ENCODE measurements at regions not wholly inside any gene's neighbourhood (a gene's known extent, or its start where the extent isn't known, plus 50 kb on each side); places are given as distances from the start of the nearest gene placed in this dataset.

- DNase-seq: no peak
Measured at GRCh38 chr6:141029908-141030307, 1102.8 kb upstream of the GJE1 start.

- no peak for DNase-seq
Measured at GRCh38 chr6:141028791-141029280, 1103.9 kb upstream of the GJE1 start.

DNA sequence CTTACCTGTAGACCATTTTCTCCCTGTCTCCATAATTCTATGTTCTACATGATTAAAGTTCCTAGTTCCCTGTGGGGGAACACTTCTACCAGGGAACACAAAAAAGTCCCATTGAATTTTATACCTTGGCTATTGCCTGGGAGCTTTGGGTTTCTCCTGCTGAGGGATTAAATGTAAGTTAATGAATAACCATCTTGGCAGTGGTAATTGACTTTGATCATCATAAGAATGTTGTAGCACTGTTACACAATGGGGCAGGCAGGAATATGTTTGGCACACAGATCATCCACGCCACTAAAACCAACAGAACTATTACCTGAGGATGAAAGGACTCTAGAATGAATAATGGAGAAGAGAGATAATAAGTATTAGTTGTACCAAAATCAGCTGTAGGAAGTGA lies 1106.2 kb upstream of the GJE1 start:
- DNase-seq: no peak

DNA sequence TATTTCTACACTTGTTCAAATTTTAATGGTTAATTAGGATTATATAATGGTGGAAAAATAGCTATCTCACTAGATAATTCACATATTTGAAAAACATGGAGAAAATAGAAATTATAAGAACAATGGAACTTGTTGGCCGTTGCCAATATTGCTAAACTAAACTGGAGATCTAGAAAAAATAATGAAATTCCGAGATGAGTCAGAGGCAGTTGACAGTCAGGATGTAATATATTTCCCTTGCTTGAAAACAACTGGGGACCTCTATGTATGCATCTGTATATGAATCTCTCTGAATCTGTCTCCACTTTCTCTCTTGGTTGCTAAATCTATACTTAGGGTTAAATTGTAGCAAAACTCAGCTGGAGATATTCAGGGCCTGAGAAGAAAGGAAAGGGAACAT lies 1108.2 kb upstream of the GJE1 start:
- DNase-seq: no peak

- no peak for DNase-seq
Measured at GRCh38 chr6:141017941-141018340, 1114.8 kb upstream of the GJE1 start.

GRCh38 chr6:141000917-141001316 lies 1131.8 kb upstream of the GJE1 start:
- no peak for DNase-seq

- no peak for DNase-seq
Measured at GRCh38 chr6:140993515-140993914, 1139.2 kb upstream of the GJE1 start.

GRCh38 chr6:140992678-140993077 lies 1140.0 kb upstream of the GJE1 start:
- no peak for DNase-seq

DNA sequence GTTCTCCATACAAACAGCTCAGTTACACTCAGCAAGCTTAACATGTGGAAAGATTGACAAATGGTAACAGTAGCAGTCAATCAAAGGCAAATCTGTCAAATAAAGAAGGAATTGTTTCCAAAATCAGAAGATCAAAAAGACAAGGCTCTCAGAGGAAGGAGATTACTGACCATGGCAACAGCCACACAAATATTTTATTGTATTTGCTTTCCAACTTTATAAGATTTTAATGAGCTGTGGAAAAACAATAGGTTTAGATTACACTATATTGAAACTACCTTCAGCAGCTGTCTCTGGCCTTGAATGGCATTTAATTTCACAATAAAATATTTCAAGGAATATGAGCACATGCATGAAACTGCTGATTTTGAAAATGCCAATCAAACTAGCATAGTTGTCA lies 1143.9 kb upstream of the GJE1 start:
- DNase-seq: no peak

- no peak for DNase-seq
Measured at GRCh38 chr6:140987364-140988155, 1145.2 kb upstream of the GJE1 start.

DNA sequence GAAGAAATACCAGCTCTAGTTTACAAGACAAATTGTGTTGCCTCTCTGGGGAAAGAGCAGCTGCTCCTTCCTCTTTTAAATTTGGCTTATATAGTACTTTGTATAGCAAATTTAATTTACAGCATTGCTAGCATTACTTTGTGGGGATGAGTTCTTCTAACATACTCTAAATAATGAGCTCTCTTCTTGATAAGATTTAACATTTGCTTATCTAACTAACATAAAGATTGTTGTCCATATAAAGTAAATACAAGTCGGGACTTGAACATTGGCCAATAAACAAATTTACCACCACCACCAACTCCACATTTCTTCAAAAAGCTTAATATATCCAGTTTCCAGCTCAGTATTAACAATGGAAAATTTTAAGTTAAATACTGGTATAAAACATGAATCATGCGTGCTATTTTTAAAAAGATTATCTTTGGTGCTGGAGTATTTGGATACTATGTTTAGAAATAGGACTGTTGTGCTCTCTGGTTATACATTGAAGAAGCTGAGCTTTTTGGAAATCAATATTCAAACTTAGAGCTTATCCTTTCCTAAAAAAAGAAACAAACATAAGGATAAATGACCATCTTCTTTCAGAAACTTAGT lies 1146.9 kb upstream of the GJE1 start:
- no peak for DNase-seq

DNA sequence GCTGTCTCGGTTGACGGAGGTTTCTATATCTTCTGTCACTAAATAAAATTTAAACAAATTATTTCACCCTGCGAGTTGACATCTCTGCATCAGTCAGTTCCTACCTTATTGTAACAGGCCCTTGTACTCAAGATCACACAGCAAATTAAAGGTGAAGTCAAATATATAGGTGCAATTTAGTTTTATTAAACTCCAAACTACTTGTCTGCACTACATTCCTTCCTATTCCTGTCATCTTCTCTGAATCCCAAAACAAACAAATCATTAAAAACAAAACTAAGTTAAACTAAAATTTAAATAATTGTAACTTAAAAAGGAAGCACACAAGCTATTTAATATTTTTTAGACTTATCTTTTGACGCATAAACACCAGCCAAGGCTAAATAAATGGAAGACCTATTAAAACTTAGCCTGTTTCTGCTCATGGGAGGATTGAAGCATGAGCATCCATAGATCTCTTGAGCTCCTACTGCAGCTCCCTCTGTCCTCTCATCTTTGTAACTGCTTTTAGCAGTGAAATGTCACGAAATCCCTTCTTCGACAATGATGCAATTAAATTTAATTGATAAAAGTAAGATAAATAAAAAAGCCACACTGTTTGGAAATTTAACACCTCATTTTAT lies 1152.3 kb upstream of the GJE1 start:
- no peak for DNase-seq

- DNase-seq: no peak
Measured at GRCh38 chr6:140979642-140980091, 1153.1 kb upstream of the GJE1 start.

- DNase-seq: no peak
Measured at GRCh38 chr6:140977403-140977802, 1155.3 kb upstream of the GJE1 start.

DNA sequence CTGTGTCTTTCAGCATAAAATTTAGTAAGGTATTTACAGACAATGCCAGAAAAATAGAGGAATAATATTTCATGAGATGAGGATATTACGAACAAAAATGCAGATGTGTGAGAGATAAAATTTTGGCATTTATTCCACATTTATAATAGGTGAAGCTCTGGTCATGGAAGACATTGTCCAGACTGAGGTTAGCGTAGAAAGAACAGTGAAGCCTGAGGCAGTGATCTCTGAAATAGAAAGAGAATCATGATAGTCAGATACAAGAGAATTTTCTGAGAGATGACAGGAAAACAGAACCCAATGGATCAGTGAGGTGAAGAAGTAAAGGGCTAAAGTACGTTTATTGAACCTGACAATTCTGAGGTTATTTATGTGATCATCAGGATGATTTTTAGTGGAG lies 1155.9 kb upstream of the GJE1 start:
- DNase-seq: no peak

DNA sequence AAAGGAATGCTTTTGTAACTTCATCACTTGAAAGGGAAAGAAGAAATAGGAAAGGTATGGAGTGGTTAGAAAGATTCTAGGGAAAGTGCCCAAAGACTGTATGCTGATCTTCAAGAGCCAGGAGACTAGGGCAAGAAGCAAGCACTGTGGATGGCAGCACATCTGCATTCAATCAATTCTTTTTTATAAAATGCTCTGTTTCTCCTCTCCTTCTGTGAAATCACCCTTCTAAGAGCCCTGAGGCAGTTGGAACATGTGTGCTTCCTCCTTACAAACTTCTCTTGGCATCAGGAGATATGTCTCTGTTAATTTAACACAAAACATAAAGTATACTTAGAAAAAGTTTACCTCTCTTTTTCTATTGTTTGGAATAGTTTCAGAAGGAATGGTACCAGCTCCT lies 1162.2 kb upstream of the GJE1 start:
- DNase-seq: no peak

- DNase-seq: no peak
Measured at GRCh38 chr6:140968062-140968461, 1164.7 kb upstream of the GJE1 start.

DNA sequence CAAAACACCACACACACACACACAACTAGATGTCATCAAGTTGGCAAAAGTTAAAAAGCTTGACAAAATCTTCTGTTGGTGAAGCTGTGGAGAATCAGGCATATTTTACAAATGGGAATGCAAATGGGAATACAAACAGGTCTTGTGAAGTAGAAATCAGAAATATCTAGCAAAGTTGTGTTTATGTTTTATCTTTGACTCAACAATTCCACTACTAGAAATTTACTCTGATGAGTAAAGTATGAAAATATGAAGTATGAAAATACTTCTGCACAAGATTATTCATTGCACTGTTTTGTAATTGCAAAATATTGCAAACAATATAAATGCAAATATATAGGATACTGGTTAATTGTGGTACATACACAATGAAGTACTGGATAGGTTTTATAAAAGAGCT lies 1166.0 kb upstream of the GJE1 start:
- DNase-seq: no peak

GRCh38 chr6:140960566-140960965 lies 1172.2 kb upstream of the GJE1 start:
- DNase-seq: no peak

DNA sequence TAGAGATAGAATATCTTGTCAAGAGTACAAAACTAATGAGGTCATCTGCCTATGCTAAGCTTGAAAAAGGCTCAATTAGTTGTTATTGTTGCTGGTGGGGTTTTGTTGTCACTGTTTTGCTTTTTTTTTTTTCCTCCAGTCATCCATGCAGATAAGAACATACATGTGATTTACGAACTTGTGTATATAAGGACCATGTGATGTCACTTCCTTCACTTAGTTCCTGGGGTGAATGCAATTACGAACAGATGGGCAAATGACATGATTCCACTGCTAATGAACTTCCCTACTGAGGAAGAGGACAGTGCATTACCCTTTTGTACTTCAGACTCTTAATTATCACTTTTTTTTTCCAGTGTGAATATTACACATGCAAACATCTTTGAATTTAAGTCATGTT lies 1175.3 kb upstream of the GJE1 start:
- DNase-seq: no peak

DNA sequence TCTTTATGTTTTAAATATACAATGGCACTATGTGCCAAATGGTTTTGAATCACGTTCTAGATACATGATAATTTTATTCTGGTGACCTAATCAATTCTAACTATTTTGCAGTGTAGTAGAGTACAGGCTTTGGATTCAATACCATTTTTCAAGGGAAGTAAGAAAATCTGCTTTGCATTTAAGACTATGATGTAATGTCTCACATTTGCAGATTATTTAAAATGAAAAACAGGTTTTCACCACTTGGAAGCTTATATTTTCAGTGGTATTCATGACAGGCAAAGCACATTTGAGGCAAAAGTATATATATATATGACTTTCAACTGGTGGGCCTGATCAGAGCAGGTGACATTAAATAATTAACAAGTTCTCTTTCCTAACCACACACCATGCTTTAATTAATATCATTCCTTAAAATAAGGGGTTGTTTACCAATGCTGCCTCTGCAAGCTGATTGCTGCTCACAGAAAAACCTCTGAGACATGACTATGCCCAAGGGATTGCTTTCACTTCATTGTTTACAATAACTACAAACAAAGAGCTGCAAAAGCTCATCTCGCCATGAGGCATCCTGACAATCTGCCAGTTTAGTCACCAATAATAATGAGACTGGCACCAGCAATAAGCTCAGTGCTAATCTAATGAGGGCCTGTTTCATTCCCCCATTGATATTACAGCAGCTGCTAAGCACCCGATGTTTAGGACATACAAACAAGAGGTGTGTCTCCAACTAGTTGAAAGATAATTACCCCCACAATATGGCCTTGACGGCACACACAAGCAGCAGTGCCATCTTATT lies 1176.0 kb upstream of the GJE1 start:
- no peak for DNase-seq

GRCh38 chr6:140940251-140940925 lies 1192.3 kb upstream of the GJE1 start:
- no peak for DNase-seq

DNA sequence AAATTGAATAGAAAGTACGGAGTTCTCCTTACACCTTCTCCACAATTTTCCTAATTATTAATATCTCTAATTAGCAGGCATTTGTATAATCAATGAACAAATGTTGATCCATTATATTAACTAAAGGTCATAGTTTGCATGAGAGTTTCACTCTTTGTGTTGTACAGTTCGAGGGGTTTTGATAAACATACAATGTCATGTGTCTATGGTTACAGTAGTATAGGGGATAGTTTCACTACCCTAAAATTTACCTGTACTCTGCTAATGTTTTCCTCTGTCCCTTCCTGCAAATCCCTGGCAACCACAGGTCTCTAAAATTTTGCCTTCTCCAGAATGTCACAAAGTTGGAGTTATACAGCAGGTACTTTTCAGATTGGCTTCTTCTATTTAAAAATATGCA lies 1199.8 kb upstream of the GJE1 start:
- DNase-seq: no peak

Data from activated CD8-positive, alpha-beta memory T cell treated with anti-CD3 and anti-CD28 coated beads for 24 hours (primary cell).